GM18505 (cell line): ENCODE measurements at regions not wholly inside any gene's neighbourhood (a gene's known extent, or its start where the extent isn't known, plus 50 kb on each side); places are given as distances from the start of the nearest gene placed in this dataset.

Experiments
- ATAC-seq: cut with Tn5 transposase; IDR thresholded peaks from one replicate; pipeline ENCODE4 v1.9.1; 2021; ENCODE audit not compliant: unreplicated experiment
- POLR2A ChIP-seq: IDR thresholded peaks from 4 replicates; pipeline ENCODE4 v1.6.1; 2011; ENCODE audit warnings: borderline replicate concordance; ENCODE audit not compliant: insufficient read depth, insufficient read length; ENCODE audit errors: extremely low read depth

GRCh38 chr5:39896104-39896503, 471.3 kb upstream of the DAB2 start:
- ATAC-seq, result no peak
- no peak for TF ChIP-seq POLR2A

- no peak for ATAC-seq
- no peak for TF ChIP-seq POLR2A
These were observed 467.9 kb upstream of the DAB2 start for GRCh38 chr5:39892708-39893107.

- ATAC-seq, result no peak
- TF ChIP-seq POLR2A, result no peak
These were observed 466.6 kb upstream of the DAB2 start for GRCh38 chr5:39891376-39891775.

- no peak for TF ChIP-seq POLR2A
- ATAC-seq, result no peak
These were observed 456.2 kb upstream of the DAB2 start for GRCh38 chr5:39880985-39881384.

- TF ChIP-seq POLR2A, result no peak
- ATAC-seq, result no peak
These were observed 452.7 kb upstream of the DAB2 start for GRCh38 chr5:39877479-39877878.

GRCh38 chr5:39876146-39876545, 451.4 kb upstream of the DAB2 start:
- TF ChIP-seq POLR2A, result no peak
- no peak for ATAC-seq

- no peak for TF ChIP-seq POLR2A
- ATAC-seq, result no peak
These were observed 445.4 kb upstream of the DAB2 start for GRCh38 chr5:39870137-39870536.

GRCh38 chr5:39869396-39869795, 444.6 kb upstream of the DAB2 start:
- TF ChIP-seq POLR2A, result no peak
- ATAC-seq, result no peak

- TF ChIP-seq POLR2A, result no peak
- no peak for ATAC-seq
These were observed 443.1 kb upstream of the DAB2 start for GRCh38 chr5:39867923-39868322.

GRCh38 chr5:39863926-39864552, 439.3 kb upstream of the DAB2 start:
- no peak for TF ChIP-seq POLR2A
- ATAC-seq, result no peak

- ATAC-seq, result no peak
- no peak for TF ChIP-seq POLR2A
These were observed 432.3 kb upstream of the DAB2 start for GRCh38 chr5:39857041-39857440.

- ATAC-seq, result no peak
- TF ChIP-seq POLR2A, result no peak
These were observed 430.1 kb upstream of the DAB2 start for GRCh38 chr5:39854771-39855410.

GRCh38 chr5:39850291-39850690, 425.5 kb upstream of the DAB2 start:
- no peak for TF ChIP-seq POLR2A
- no peak for ATAC-seq

- no peak for TF ChIP-seq POLR2A
- ATAC-seq, result no peak
These were observed 421.4 kb upstream of the DAB2 start for GRCh38 chr5:39846144-39846543.
